ENCODE measurements at regions not wholly inside any gene's neighbourhood (a gene's known extent, or its start where the extent isn't known, plus 50 kb on each side); places are given as distances from the start of the nearest gene placed in this dataset.

DNA sequence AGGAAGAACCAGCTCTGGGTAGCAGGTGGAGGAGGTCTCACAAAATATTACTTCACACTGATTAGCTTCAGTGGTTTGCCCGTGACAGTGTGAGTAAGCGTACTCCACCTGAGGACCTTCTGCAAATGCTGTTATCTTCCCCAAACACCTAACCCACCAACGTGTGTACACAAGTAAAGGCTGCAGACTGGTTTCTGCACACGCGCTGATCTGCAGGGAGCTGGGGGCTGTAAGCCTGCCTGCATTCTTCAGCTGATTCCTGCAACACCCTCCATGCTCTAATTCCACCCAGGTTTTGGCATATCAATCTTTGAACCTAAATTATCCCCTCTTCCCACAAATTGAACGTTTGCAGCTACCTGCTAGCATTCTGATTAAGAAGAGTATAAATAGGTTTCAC, 820.2 kb downstream of the TRIML1 start:
- intact Hi-C loops (cut with micrococcal nuclease) = no loop called here
- CTCF ChIA-PET = no interaction called here
- 0 out of 2 replicates have a peak, but pooled peaks cover 6% of the 10 kb centered on the region for H3K9me1 ChIP-seq (ENCODE audit: insufficient read depth, low read length)
- TF ChIP-seq MXI1 (IDR thresholded peaks at IDR 0.05; ENCODE audit: borderline replicate concordance, low read depth, low read length) = no peak
- TF ChIP-seq NFE2L2 (IDR thresholded peaks at IDR 0.05; ENCODE audit: low read depth, low read length) = no peak
- no peak for TF ChIP-seq RFX5 (IDR thresholded peaks at IDR 0.05; ENCODE audit: low read depth, low read length)
- TF ChIP-seq, protein P1, sequence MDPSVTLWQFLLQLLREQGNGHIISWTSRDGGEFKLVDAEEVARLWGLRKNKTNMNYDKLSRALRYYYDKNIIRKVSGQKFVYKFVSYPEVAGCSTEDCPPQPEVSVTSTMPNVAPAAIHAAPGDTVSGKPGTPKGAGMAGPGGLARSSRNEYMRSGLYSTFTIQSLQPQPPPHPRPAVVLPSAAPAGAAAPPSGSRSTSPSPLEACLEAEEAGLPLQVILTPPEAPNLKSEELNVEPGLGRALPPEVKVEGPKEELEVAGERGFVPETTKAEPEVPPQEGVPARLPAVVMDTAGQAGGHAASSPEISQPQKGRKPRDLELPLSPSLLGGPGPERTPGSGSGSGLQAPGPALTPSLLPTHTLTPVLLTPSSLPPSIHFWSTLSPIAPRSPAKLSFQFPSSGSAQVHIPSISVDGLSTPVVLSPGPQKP (IDR thresholded peaks at IDR 0.05; ENCODE audit: borderline replicate concordance, low read depth, low read length) = no peak
- no peak for TF ChIP-seq POLR2A (IDR thresholded peaks at IDR 0.05; ENCODE audit: low read depth, low read length)
- TF ChIP-seq CTCF (conservative IDR thresholded peaks at IDR 0.05; ENCODE audit: low read depth, low read length) = no peak
- TF ChIP-seq MAFK (IDR thresholded peaks at IDR 0.05; ENCODE audit: low read depth, low read length) = no peak
- H3K4me2 ChIP-seq (ENCODE audit: low read depth, low read length) = no peak overlapping the region
- no peak overlapping the region for H4K5ac ChIP-seq (ENCODE audit: low read depth, low read length)
- no peak overlapping the region for H3K23ac ChIP-seq (ENCODE audit: low read depth, low read length)
- POLR2A ChIA-PET (ENCODE audit: unreplicated experiment) = no interaction called here
- H3K79me1 ChIP-seq (ENCODE audit: low read depth in 1 of 2, low read length in 2 of 2) = no peaks in the 10 kb centered on the region
- H3K4me1 ChIP-seq (ENCODE audit: control insufficient read depth, insufficient read depth, low read length) = no peaks in the 10 kb centered on the region
- DNase-seq (no peak), ATAC-seq (ENCODE audit: low read depth) (no peak)
- no peak overlapping the region for H2AFZ ChIP-seq (replicated peaks; ENCODE audit: low read length, poor library complexity)
- no peak overlapping the region for H3K27ac ChIP-seq (ENCODE audit: insufficient read depth, low read length)
- no peak overlapping the region for H2BK5ac ChIP-seq (ENCODE audit: low read depth, low read length, poor library complexity, severe bottlenecking)
- no peak overlapping the region for H2AK5ac ChIP-seq (ENCODE audit: low read depth, low read length)
- H3K9me3 ChIP-seq (ENCODE audit: control insufficient read depth, insufficient read depth, low read length) = no peaks in the 10 kb centered on the region
- H2BK120ac ChIP-seq (ENCODE audit: low read depth, low read length) = no peak overlapping the region; the same call in 1 of the 2 replicates
- H3K9ac ChIP-seq (ENCODE audit: low read depth, low read length) = no peak overlapping the region
- no peak overlapping the region for H3K4ac ChIP-seq (ENCODE audit: low read depth, low read length)
- H3K56ac ChIP-seq (ENCODE audit: extremely low read depth, insufficient read depth, low read length) = no peak overlapping the region
- H3K4me3 ChIP-seq (ENCODE audit: insufficient read depth, low read depth, low read length) = no peak overlapping the region
- H4K8ac ChIP-seq (ENCODE audit: low read depth in 2 of 2, low read length in 2 of 2) = no peak overlapping the region
- H2AK9ac ChIP-seq (replicated peaks; ENCODE audit: low read depth, low read length, poor library complexity) = no peak overlapping the region
- 100% methylated on average over 1 of the region's 6 CpGs; no CpG with 5 or more reads in 1 of the 2 experiments for WGBS, 2 experiments (ENCODE audit: extremely low coverage in 2 of 2, insufficient read length in 1 of 2)
- dilution Hi-C loops (cut with HindIII; ENCODE audit: low sequenced_read_pairs, unreplicated experiment) = no loop called here
- no peaks in the 10 kb centered on the region for H3K36me3 ChIP-seq (ENCODE audit: control insufficient read depth, insufficient read depth, low read length)
- BruUV-seq (replicated peaks) = no TSS peak
- no peaks in the 10 kb centered on the region for H4K20me1 ChIP-seq (ENCODE audit: insufficient read depth, low read length)
- no peak overlapping the region for H2BK20ac ChIP-seq (ENCODE audit: low read depth, low read length)
- H3K18ac ChIP-seq (ENCODE audit: low read depth, low read length) = no peak overlapping the region
- H3K14ac ChIP-seq (replicated peaks; ENCODE audit: low read depth, low read length) = no peak overlapping the region
- no peak overlapping the region for H4K91ac ChIP-seq (ENCODE audit: insufficient read depth, low read depth, low read length)
- H2BK15ac ChIP-seq (ENCODE audit: low read depth, low read length) = no peak overlapping the region
- in situ Hi-C loops (cut with MboI; ENCODE audit: low sequenced_read_pairs) = no loop called here
- H3K27me3 ChIP-seq (ENCODE audit: control insufficient read depth, insufficient read depth, low read length) = no peaks in the 10 kb centered on the region

Measured in IMR-90 (cell line).